GM21367 (cell line): ENCODE measurements at regions not wholly inside any gene's neighbourhood (a gene's known extent, or its start where the extent isn't known, plus 50 kb on each side); places are given as distances from the start of the nearest gene placed in this dataset.

ENCODE experiments used
- ATAC-seq: cut with Tn5 transposase; IDR thresholded peaks from one replicate; pipeline ENCODE4 v1.9.1; 2021; ENCODE audit not compliant: unreplicated experiment

DNA sequence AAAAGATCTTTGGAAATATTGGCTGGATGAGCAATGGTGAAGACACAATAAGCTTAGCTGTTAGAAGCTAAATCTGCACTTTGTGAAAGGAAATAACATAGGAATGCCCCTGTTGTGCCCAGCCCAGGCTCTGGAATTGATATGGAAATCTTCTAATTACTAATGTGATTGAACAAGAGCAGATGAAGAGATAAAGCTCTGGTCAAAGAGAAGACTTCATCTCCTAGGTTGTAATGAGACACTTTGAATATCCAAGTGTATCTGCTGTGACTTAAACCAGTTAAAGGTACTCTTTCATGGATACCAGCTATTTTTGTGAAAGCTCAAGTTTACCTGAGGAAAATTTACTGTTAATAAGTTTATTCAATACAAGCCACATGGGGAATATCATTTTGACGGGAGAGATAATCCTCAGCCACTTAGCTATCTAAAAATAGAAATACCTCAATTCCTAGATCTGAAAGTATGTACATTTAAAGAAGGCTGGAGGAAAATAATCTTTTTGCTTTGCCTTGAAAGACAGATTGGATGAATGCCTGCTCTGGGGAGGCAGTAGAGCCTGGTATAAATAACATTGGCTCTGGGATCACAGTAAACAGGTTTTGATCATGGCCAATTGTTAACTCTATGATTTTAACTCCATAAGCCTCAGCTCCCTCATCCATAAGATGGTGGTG is 494.0 kb upstream of the B3GALT2 start:
- ATAC-seq, result no peak

DNA sequence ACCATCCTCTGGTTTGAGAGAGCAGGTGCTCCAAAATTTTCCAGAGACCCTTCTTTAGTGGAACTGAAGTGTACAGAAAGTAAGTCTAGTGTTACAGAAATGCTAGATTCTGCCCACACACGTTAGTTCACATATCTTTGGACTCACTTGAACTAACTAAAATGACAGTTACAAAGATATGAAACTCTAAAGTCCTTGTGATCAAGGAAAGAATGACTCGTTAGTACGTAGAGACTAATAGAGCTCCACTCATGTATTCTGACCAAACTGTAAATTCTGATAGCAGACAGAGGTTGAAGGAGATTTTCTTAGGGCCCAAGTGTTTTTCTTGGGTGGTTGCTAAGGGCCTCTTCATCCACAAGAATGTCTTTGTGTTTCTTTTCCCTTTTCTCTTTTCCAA is 491.5 kb upstream of the B3GALT2 start:
- ATAC-seq, result no peak

DNA sequence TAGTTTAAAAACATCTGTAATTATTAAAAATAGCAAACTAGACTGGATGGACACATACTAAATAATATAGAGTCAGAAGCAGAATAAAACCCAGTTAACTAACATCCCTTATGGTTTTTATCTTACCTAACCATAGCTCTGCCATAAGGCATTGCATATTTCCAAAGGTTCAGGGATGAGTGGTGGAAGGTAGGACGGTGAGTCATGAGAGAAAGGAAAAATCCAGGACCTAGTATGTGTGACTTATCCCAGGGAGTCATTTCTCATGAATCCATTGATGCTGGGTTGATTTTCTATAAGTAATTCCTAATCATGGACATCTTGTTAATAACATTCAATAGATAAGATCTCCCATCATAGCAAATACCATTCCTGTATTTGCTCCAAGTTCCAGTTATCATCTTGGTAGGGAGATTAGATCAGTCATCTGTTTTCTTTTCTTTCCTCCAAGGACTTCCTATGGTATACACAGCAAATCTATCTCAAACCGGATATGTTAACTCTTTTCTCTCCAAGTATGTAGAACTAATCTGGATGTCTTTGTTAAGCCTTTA is 490.7 kb upstream of the B3GALT2 start:
- ATAC-seq, result no peak

DNA sequence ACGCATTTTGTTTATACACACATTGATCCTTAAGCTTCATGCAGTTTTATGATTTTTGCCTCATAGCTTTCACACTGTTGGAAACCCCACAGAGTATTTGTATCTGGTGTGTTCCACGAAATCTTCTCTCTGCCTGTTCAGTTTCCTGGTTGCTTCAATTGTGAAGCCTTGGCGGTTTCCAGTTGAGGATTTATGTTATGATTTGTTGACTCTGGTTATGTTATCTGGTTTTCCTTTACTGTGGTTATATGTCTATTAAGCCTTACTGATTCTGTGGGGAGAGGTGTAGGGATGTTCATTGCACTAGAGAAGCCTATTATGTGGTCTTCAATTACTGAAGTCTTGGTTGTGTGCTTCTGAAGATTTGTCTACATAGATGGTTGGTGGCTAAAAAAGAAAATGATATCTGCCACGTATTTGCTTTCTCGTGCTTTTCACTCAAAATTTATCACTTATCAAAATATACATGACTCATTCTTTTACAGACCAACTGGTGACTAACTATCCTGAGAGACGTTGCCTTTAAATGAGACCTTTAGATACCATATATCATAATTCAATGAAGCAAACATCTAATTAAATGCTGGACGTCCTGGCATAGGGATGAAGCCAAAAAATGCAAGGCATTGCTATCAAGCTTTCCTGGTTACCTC is 488.0 kb upstream of the B3GALT2 start:
- no peak for ATAC-seq

DNA sequence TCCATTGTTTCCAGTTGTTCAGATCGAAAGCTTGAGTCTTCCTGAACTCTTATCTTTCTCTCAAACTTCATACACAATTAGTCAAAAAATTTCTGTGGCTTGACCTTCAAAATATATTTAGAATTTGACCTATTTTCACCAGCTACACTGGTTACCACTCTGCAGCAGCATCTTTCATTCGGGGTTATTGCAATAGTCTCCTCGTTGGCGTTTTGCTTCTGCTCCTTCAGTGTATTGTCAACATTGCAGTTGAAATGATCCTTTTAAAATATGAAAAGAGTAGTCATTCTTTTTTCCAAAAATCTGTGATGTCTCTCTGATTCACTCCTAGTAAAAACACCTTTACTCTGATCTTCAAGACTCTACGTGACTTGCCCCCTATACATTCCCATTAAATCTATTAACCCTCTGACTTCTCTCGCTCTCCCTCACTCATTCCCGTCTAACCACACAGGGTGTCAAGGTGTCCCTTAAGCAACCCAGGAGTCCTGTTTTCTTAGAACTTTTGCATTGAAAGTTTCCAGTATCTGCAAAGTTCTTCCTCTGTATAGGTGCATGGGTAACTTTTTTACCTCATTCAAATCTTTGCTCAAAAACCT is 480.2 kb upstream of the B3GALT2 start:
- ATAC-seq, result no peak

DNA sequence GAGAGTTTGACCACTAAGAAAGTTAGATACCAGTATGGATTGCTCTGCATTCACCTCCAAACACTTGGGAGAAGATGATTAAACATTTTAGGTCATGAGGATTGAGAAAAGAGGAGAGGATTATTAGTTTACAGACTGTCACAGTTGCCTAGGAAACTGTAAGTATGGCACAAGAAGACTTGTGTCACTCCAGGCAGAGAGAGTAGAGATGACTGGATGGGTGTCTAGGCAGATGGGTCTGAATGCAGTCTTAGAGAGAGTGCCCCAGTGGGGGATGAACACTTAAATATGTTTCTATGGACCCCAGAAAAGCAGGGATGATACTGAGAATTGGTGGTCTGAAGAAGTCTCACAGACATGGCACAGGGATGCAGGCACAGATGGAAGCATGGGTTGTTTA is 477.6 kb upstream of the B3GALT2 start:
- ATAC-seq, result no peak

DNA sequence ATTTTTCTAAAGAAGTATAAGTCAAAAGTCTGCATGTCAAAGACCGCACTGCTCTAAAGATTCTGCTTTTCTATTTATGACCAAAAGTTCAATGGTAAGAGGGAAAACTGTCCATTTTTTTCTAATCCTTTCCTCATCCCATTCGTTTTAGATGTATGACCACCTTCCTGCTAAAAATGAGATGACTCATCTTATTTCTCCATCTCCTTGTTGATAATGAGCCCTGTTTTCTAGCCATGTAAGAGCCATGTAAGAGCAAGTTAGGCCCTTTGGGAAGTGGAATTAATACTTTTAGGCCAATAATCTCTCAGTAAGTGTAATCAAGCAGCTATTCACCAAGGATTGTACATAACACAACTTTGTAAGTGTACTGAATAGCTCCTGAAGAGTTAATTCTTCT is 475.6 kb upstream of the B3GALT2 start:
- ATAC-seq, result no peak

DNA sequence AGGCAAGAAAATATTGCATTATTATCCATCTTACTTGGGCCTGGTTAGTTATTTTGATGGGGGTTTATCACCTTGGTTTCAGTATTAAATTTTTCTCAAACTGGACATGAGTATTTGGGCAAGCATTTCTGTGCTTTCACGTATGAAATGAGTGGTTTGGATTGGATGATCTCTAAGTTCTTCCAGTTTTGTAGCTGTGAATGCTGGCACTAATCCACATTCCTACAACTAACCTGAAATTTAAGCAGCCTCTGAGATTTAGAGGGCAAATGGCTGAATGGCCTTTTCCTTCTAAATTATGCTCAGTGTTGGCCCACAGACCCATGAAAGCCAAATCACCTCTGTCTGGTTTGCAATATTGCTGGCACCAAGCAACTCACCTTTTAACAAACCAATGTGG is 475.0 kb upstream of the B3GALT2 start:
- no peak for ATAC-seq

DNA sequence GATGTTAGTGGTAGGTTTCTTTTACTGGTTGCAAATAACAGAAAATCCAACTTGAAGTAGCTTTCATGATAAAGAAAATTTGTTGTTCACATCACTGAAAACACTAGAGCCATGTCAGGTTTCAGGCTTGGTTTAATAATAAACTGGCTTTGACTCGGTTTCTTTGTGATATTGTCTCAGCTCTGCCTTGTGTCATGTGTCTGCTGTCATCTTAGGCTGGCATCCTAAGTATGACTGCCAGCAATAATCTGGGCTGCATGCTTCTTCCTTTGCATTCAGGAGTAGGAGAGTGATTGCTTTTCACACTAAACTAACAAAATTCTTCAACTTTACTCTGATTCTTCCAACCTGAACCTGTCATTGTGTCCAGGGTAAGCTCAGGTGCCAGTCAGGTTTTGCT is 474.0 kb upstream of the B3GALT2 start:
- no peak for ATAC-seq

DNA sequence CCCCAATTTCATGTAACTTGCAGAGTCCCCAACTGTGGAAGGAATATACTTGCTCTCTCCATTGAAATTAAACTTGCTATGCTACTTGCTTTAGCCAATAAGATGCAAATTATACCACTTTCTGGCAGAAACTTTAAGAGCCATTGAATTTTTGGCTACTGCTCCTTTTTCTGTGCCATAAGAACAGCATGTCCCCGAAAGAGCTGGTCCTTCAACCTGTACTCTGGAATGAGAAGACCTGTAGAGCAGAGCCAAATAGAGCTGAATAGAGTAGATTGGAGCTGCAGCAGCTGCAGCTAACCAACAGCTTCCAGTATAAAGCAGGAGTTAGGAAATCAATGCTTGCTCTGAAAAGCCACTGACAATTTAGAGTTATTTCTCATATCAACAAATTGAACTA is 472.3 kb upstream of the B3GALT2 start:
- ATAC-seq, result no peak

DNA sequence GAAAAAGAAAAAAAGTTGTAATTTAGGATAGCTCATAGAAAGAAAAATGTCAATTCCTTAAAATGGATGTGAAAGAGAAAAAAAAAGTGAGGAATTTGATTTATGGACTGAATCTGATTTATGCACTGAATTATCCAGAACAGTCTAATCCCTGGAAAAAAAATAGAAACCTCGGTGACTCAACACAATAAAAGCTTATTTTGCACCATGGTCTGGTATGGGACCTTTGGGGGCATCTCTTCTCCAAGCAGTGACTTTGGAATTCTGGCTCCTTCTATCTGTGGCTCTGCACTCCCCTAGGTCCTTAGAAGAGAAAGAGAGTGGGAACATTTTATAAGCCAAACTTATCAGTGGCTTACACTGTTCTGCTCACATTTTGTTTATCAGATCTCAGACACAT is 471.7 kb upstream of the B3GALT2 start:
- no peak for ATAC-seq

DNA sequence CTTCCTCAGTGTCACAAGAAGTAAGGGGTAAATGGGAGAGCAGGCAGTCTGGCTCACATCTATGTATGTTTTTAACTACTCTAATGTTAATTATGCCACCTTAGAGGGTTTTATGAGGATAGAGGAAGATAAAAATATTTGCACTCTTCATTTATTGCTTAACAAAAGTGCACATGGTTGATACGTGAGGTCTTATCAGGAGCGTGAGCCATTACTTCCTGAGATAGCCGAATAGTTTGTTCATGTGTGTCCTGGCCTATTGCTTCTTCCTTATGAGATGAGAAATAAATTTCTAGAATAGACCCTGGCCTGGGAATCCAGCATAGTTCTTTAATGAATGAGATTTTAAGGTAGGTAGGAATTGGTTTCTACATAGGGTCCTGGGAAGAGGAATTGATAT is 471.1 kb upstream of the B3GALT2 start:
- ATAC-seq, result no peak

DNA sequence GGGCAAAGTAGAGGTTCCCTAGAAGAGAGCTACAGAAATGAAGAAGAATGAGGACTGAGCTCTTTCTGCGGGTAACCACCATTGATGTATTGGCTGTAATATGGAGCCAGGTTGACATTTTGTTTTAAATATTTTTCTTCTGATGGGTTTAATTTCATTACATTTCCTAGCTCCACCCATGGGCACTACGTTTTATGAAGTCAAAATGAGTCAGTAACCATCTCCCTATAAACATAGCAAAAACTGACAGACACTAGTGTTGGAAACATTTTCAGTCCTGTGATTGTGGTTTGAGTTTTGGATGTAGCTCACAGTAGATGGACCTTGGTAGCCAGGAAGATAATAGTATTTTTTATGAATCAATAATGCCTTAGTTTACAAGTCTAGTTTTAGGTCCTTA is 470.4 kb upstream of the B3GALT2 start:
- ATAC-seq, result no peak

DNA sequence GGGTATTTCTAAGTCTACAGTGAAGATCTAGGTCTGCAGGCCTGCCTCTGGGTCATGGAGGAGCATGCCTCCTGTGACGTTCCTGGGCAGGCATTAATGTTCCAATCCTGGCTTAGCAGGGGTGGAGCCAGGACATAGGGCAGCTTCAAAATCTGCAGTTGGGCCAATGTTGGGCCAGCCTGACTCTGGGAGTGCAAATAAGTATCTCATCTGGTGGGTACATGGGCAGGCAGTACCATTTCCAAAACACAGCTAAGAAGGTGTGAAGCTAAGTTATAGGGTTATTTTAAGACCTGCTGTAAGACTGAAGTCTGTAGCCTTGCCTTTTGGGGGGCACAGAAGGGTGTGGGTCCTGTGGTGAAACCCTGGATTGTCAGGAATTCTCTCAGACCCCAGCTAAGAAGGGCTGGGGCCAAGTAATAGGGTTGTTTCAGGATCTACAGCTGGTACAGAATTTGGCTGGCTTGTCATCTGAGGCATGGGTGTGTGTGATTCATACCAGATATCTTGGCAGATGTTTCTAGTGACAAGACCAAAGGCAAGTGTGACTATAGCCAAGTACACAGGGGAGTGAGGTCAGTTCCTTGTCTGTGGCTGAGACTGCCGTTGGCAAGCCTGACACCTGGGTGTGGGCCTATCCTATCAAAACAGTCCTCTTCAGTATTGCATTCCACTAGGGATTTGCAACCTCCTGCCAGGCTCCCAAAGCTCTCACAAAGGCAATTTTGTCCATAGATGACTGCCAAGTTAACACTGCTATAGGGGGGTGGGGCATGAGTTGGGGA is 468.7 kb upstream of the B3GALT2 start:
- no peak for ATAC-seq

DNA sequence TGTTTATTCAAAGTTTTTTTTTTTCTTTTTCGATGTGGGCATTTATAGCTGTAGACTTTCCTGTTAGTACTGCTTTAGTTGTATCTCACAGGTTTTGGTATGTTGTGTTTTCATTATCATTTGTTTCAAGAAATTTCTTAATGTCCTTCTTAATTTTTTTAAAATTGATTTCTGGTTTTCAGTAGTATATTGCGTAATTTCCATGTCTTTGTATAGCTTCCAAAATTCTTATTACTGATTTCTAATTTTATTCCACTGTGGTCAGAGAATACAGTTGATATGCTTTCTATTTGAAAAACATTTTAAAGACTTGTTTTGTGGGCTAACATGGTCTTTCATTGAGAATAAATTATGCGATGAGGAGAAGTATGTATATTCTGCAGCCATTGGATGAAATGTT is 463.2 kb upstream of the B3GALT2 start:
- no peak for ATAC-seq

DNA sequence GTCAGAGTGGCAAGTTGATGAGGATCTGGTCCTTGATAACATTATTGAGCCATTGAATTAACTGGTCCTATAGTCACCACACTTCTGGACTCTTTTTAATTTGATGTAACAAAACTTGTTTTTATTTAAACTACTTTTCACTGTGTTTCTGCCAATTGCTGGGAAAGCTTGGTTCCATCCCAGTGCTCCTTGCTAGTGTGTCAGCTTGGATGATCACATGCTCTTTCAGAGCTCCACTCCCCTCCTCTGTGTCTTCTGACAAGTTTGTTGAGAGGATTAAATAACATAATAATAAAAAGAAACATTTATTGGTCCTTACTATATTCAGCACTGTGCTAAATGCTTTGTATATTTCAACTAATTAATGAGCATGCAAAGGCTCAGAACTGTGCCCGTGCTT is 448.5 kb upstream of the B3GALT2 start:
- no peak for ATAC-seq

DNA sequence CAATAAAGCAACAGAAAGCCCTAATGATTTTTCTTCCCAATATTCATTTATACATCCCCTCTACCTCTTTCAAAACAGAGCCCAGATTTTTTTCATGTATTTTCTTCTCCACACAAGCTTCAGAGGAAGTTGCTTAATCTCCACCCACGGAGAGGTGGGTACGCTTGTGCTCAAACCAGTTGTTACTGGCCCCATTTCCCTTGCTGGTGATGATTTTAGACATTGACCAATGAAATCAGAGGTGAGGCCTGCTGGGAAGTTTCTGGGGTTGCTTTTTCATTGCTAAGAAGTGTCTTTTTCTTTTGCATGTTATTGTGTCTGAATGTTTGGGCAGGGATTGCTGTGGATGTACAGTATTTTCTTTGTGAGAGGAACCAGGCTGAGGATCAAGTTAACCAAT is 448.1 kb upstream of the B3GALT2 start:
- no peak for ATAC-seq

DNA sequence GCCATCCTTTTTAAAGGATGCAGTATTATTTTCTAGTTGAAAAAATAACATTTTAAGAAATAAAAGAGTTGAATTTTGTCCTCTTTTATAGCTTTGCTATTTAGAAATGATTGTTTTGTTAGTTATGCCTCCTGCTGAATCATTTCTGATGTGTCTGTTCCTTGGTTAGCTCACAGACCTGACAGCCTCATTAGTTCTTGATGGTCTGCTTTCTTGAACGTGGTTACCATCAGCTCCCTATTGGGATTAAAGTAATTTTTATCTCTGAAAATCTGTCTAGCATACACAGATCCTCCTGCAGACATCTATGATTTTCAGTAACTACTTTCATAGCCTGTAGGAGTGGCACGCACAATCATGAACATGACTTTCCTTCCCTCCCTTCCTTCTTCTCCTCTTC is 447.6 kb upstream of the B3GALT2 start:
- ATAC-seq, result no peak

DNA sequence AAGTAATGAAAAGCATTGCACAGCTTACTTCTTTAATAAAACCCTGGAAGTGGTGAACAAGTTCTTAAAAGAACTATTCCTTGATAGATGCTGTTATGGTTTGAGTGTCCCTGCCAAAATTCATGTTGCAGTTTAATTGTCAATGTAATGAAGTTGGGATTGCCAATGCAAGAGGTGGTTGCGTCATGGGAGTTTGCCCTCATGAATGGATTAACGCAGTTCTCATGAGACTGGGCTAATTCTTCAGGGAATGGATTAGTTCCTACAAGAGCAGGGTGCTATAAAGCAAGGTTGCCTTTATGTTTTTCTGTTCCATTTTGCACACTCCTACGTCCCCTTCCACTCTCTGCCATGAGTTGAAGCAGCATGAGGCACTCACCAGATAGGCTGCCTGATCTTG is 446.7 kb upstream of the B3GALT2 start:
- no peak for ATAC-seq

DNA sequence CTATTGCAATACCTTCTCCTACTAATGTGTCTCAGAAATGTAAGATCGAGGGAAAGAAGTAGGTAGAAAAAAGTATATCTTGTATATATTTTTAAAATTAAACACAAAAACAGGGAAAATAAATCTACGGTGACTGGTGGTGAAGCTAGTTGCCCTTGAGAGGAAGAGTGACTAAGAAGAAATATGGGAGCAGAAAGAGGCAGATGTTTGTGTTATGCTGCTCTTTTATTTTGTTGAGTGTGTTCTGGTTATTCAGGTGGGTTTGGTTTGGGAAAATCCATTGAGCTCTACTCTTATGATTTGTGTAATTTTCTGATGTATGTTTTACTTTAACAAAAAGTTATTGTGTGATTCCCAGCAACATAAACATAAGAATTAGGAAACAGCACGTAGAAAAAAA is 444.9 kb upstream of the B3GALT2 start:
- no peak for ATAC-seq

DNA sequence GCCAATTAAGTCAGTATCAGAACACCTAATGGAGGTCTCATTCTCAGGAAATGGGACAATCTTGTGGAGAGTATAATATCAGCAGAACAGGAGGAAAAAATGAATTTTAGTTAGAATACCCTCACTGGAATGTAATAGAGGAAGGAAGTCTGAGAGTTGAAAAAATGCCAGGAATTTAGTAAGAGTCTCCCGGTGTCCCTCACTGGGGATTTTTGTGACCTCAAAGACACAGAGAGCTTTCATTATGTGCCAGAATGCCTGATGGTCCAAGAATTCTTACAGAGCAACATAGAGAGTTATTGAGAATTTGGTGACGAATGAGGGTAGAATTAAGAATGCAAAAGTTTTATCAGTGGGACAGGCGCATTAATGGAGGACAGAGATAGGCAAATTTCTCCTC is 443.5 kb upstream of the B3GALT2 start:
- no peak for ATAC-seq

DNA sequence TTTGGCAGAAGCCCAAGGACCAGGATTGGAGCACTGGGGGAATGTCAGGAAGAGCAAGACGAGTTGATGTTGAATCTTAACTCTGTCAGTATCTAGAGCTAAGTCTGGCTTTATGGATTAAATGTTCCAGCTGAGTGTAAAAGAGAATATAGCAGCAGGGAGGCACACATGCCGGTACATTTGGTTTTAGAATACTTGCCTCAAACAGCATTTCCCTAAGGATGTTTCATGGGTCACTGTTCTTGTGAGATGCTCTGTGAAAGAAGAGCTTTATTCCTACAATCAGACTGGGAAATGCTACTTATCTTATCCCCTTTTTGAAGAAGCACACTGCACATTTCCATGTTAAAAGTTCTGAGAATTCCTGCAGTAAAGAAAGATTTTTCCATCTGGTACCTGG is 440.3 kb upstream of the B3GALT2 start:
- ATAC-seq, result no peak
